Left hindlimb (tissue), 1 donor: ENCODE measurements at regions not wholly inside any gene's neighbourhood (a gene's known extent, or its start where the extent isn't known, plus 50 kb on each side); places are given as distances from the start of the nearest gene placed in this dataset.

Source experiments
- DNase-seq: peaks from one replicate; pipeline ENCODE4 v3.0.0-alpha.2; 2018

DNA sequence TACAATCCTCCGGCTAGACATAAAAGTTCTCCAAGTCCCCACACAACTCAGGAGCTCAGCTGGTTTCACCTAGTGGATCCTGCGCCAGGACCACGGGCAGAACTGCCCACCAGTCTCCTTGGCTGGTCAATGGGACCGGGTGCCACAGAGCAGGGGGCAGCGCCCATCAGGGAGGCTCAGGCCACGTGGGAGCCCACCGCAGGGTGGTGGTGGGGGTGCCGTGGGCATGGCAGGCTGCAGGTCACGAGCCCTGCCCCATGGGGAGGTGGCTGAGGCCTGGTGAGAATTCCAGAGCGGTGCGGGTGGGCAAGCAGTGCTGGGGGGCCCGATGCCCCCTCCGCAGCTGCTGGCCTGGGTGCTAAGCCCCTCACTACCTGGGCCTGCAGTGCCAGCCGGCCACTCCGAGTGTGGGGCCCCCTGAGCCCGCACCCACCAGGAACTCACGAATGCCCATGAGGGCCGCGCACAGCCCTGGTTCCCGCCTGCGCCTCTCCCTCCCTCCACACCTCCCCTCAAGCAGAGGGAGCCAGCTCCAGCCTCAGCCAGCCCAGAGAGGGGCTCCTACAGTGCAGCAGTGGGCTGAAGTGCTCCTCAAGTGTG lies 1091.9 kb upstream of the TENM4 start:
- no peak for DNase-seq

DNA sequence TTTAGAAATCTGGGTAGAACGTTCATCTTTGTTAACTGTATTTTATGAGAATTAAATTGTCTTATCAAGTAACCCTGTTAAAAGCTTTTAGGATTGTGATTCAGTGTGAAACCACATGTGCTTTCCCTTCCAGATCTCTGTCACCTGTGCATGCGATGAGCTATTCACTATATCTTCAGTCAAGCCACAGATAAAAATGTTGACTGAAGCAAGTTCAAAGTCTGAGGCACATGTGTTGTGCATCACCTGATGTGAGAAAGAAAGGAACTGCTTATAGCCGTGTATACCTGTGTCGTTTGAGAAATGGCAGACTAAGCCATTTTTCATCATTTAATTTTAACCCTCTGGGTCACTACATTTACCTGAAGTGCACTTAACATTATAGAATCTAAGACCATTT lies 1088.9 kb upstream of the TENM4 start:
- DNase-seq, result no peak

DNA sequence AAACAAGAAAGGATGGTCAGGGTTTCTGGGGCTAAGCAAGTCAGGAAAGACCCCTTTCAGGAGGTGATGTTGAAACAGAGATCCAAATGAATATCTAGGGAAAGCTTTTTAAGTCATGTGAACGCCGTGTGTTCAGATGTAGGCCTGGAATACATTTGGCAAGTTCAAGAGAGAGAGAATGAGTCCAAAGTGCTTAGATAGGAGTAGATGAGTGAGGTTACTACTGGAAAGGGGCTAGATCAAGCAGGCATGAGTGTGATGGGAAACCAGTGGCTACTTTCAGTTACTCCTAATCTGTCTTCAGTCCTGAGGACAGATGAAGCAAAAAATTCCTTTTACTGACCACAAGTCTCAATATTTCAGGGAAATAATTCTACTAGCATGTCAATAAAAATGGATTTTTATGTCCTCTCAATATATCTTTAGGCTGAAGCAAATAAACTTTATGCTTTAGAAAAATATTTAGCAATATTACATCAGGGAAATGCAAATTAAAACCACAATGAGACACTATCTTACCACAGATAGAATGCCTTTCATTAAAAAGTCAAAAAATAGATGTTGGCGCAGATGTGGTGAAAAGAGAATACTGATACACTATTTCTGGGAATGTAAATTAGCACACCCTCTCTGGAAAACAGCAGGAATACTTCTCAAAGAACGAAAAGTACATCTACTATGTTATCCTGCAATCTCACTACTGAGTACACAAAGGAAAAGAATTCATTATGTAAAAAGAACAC lies 1085.0 kb upstream of the TENM4 start:
- no peak for DNase-seq

DNA sequence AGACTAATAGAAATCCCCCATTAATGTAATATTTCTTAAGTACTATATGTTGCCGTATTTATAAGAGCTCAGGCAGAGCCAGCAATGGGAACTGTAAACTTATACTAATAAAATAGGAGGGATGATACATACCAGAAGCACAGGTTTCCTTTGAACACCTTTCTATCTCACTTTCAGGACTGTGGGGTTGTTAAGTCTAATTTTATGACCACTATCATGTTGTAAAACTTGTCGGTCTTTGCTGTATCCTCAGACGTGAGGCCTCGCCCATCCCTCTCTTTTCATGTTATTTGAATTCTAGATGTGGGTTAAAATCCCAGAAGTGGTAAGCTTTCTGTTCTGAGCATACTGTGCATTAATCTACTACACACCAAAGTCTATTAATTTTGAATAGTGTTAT lies 1083.5 kb upstream of the TENM4 start:
- DNase-seq, result no peak

DNA sequence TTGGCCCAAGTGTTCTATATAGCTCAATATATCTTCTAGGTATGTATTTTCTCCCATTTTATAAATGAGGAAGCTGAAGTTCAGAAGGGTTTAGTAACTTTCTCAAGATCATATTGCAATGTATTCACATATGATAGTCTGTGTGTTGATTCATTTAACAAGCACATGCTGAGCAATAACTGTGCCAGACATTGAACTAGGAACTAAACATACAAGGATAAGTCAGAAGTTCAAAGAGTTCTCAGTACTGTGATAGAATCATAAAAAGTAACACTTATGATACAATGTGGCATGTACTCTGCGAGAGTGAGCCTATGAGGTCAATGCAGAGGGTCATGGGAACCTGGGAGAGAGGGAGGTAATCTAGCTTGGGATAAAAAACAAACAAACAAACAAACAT lies 1082.2 kb upstream of the TENM4 start:
- no peak for DNase-seq

DNA sequence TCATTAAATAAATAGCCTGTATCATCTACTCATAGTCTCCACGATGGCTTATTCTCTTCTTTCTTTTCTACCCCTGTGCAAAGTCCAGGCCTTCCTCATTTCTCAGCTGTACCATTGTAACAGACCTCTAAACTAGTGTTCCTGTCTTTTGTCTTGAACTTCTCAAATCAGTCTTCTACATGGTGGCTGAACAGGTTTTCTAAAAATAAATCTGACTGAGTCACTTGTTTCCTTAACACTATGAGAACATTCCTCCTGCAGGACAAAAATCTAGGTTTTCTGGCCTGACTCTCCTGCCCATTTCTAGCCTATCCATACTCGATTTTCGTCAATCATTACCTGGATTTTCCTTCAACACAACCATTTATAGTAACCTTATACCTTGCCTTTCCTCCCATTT lies 1080.8 kb upstream of the TENM4 start:
- DNase-seq, result no peak

DNA sequence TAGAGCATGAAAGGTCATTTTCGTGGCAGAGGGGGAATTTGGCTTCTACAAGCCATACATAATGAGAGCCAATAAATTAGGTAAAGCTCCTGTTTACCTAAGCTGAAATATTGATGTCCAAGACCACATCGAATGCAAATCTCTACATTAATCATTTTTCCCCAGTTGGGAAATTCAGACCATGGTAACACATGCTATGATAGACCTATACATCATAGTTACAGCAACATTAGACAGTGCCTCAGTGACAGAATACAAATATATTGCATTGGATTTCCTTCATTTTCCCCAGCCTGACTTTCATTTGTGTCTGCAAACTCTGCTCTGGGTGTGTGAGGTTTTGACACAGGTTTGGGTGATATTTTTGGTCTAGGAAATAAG lies 1079.7 kb upstream of the TENM4 start:
- DNase-seq, result no peak

DNA sequence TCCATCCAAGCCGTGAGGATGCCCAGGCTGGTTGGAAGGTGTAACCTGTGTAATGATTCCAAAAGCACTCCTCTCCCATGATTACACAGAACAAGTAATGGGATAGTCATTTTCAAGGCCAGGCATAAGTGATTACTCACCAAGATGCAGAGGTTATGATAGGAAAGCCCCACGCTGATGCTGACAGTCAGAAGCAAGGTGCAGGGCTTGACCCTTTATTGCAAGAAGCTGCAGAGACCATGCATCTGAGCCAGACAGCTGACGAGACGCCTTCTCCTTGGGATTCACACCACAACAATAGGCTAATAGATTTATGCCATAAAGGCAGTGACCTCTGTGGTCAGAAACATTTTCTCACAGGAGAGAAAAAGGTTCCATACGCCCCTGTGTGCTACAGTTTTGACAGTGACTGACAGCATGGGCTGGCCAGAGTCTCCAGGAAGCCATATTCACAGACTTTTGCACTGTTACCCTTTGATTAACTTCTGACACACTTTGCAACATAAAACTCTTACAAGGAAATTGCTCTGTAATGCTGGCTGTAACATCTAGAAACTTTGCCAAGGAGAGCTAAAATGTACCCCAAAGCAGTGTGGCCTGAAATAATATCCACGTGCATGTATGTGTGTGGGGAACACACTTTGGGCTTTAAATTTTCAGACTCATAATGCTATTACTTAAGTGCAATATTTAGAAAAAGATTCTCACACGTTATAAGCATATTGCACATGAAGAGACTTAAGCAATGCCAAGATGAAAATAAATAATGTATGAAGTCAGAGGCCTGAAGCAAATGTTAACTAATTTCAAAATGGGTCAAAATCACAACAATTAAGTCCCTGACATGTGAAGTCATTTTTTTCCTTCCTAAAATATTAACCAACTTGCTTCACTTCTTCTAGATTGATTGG lies 1079.0 kb upstream of the TENM4 start:
- DNase-seq, result no peak

DNA sequence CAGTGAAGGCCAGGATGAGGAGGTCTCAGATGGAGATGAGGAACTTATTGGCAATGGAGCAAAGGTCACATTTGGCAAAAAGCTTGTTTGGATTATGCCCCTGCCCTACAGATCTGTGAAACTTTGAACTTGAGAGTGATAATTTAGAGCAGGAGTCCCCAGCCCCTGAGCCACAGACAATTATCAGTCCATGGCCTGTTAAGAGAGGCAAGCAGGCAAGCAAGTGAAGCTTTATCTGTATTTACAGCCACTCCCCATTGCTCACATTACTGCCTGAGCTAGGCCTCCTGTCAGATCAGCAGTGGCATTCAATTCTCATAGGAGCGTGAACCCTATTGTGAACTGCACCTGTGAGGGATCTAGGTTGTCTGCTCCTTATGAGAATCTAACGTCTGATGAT lies 1076.9 kb upstream of the TENM4 start:
- no peak for DNase-seq

DNA sequence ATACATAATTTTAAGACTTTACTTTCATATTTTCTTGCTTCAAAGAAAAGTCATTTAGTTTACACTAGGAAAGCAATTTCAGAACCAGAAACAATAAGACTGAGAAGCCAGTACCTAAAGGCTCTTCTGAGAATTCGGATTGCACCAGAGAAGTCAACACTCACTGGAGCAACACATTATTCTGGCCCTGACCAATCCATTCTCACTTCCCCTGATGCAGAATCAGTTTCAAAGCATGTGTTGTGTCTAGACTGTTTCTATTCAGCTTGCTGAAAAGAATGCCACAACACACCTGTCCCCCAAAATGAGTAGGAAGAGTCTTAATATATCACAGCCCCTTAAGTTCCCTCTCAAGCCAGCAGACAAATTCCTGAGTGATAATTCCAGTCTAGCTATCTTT lies 1074.3 kb upstream of the TENM4 start:
- no peak for DNase-seq

DNA sequence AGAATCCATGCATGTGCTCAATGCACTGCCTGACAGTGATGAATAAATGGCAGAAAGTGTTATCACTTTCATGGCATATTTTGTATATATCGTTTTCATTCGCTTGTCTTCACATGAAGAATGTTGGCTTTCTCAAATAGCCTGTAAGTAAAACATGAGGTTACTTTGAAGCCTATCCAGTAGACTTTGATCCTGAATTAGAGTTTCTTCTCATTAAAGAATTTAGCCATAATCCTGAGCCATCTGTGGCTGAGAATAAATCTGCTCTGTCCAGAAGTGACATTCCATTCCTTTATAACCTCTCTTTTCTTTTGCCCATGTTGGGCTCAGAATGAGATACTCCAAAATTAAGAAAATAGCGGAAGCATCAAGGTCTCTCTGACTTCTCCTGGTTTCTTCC lies 1071.7 kb upstream of the TENM4 start:
- no peak for DNase-seq

DNA sequence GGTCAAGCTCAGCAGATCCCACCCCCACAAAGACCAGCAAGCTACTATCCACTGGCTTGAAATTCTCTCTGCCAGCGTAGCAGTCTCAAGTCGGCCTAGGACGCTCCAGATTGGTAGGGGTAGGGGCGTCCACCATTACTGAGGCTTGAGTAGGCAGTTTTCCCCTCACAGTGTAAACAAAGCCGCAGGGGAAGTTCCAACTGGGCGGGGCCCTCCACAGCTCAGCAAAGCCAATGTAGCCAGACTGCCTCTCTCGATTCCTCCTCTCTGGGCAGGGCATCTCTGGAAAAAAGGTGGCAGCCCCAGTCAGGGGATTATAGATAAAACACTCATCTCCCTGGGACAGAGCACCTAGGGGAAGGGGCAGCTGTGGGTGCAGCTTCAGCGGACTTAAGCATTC lies 1064.9 kb upstream of the TENM4 start:
- no peak for DNase-seq

DNA sequence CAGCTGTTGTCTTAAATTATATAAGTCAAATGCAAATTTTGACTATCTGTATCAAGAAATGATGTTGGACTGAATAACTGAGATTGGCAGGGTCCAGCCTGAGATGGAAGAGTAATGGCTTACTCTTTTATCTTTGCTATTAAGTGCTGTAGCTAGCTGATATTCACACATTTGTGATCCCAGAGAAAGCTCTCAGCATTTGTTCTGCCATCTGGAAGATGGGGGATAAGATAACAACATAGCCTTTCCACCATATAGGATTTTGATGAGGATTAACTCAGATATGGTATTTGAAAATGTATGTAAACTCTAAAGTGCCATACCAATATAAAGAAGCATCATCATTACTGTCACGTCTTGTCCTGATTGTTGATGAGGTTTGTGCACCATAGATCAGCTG lies 1063.2 kb upstream of the TENM4 start:
- DNase-seq, result no peak

DNA sequence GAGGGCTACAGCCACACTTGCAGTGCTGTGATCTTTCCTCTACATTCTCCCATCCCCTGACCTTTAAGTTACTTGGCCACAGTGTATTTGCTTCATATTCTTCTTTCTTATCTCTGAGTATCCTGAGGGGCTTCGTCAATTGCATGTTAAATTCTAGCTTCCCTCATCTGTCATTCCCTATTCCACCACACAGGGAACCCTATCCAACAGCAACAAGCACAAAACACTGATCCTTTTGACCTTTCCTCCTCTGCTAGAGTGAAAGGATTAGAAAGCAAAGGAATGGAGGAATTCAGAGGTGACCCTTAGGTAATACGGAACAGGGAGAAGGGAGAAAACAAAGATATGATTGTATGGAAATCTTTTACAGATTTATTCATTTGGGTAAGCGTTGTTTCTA lies 1061.7 kb upstream of the TENM4 start:
- DNase-seq, result no peak

DNA sequence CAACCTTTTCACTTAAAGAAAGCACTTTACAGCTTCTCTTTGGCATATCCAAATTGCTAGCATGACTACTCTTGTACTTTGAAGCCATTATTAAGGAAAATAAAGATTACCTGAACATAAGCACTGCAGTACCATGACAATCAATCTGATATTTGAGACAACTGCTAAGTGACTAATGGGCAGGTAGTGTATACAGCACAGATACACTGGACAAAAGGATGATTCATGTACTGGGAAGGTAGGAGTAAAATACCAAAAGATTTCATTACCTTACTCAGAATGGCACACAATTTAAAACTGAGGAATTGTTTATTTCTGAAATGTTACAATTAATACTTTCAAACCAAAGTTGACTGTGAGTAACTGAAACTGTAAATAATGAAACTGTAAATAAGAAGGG lies 1054.3 kb upstream of the TENM4 start:
- no peak for DNase-seq

DNA sequence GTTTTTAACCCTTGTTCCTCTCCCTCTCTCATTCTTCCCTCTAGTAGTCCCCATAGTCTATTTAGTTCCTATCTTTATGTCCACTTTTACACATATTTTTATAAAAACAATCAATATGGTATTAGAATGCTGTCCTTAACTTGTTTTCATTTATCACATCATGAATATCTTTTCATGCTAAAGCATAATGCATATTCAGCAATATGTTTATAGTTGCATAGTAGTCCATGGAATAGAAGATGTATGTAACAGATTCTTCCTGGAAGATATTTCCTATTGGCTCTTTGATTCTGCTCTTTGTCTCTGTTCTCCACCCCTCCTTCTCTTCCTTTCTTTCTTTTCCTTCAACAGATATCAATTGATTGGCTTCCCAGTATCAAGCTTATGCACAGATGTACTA lies 1047.1 kb upstream of the TENM4 start:
- DNase-seq, result no peak

DNA sequence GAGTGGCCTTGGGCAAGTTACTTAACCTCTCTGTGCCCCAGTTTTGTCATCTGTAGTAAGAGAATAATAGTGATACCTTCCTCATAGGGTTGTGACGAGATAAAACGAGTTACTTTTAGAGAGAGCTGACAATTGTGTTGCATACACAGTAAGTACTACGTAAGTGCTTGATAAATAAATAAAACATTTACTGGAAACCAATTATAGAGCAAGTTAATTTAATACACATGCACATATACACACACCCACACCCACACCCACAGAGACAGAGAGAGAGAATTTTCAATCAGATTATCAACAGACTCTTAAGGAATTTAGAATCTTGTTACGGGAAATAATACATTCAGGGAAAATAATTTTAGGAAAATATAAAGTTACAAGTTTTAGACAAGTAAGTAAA lies 1045.8 kb upstream of the TENM4 start:
- DNase-seq, result no peak

DNA sequence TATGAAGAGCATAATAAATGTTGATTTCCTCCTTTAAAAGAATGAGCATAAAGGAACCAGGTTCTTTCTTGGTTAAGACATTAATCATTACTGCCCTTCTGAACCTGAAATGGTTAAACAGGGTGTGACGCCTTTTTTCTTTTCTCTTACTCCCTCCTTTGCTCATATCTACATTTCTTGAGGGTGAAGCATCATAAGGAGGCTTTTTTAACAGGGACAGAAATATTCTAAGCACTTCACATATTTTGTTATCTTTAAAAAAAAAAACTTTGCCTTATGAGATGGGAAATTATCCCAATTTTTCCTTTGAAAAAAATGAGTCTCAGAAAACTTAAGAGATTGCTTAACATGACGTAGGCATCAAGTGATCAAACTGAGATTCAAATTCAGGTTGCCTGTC lies 1036.3 kb upstream of the TENM4 start:
- DNase-seq, result no peak

DNA sequence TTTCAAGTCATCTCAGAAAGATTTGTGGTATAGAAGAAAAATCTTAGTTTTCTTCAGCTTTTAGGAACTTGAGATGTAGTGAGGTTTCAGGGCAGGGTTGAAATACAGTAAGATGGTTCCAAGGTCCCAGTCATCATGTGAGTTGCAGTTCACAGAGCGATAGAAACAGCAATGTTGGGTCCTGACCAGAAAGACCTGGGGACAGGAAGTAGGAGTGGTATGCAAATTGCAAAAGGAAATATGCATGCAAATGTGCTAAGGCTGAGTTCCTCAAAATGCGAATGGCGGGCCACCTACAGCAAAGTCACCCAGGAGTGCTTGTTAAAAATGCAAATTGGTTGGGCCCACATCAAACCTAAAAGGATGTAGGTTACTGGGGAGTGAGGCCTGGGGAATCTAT lies 1032.7 kb upstream of the TENM4 start:
- DNase-seq, result no peak

DNA sequence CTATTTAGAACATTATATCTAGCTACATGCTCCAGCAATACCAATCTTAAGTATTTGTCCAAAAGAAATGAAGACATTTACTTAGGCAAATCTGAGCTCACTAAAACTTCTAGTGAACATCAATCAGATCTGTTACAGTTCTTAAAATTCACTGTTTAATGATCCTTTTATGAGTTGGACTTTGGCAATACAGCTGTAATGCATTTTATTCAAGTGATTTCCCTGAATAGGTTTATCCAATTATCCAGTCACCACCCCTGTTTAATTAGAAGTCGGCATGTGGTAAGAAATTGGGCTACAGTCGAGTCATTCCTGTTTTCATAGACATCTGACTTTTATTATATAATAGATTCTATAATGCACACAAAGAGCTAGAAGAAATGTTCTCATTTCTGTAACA lies 1029.0 kb upstream of the TENM4 start:
- DNase-seq, result no peak

DNA sequence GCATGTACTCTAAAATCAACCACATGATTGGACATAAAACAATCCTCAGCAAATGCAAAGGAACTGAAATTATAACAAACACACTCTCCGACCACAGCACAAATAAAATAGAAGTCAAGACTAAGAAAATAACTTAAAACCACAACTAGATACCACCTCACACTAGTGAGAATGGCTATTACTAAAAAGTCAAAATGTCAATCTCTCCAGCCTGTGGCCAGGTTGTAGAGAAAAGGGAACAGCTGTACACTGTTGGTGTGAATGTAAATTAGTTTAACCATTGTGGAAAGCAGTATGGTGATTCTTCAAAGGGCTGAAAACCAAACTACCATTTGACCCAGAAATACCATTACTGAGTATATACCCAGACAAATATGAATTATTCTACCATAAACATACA lies 1025.7 kb upstream of the TENM4 start:
- no peak for DNase-seq

DNA sequence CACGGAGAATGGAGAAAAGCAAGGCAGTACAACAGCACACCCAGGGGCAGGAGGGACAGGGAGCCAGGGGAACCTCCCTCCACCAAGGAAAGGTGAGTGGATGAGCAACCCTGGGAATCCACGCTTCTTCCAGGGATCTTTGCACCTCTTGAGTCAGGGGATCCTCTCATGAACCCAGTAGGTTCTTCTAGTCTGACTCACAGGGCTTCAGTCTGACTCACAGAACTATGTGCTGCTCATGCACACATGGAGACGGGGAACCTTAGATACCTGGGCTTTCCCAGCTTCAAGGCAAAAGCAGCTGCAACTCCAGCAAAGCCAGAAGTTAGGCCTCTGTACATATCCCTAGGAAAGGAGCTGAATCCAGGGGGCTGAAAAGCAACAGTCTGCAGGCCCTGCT lies 1021.4 kb upstream of the TENM4 start:
- DNase-seq, result no peak

DNA sequence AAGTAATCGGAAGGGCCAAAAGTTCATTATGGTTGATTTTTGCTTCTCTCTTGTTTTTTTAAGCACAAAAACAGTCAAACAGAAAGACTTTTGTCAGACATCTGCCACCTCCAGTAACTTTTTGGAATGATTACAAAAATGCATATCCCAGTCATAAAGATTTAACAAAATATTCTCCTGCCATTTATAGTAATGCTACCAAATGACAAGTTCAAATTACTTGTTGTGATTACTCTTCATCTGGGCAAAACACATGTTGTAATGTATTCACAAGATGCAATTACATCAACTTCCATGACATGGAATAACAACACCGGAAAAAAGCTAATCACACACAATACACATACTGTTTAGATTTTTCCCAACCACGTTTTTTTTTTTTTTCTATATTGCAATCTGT lies 1017.5 kb upstream of the TENM4 start:
- no peak for DNase-seq

DNA sequence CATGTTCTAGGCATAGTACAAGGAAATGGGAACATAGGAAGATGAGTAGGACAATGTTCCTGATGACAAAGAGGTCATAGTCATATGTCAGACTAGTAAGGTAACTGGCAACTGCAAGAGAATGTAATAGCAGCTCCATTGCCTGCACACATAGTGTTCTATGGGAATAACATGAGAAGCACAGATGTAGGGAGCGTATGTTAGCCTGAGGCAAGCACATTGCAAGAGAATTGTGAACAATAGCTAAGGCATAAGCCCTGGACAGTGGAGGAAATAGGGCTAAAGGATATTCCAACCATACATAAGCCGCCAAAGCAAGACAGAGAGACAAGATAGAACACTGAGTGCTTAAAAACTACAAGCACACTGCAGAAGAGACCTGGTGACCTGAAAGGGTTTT lies 1017.0 kb upstream of the TENM4 start:
- no peak for DNase-seq
